SU-DHL-6 (cell line): ENCODE measurements at regions not wholly inside any gene's neighbourhood (a gene's known extent, or its start where the extent isn't known, plus 50 kb on each side); places are given as distances from the start of the nearest gene placed in this dataset.

Experiments used
- H2AFZ ChIP-seq: fragments of 200-600 bp; sonication (generic); 2 replicates; pipeline ENCODE4 v1.6.1; 2014; ENCODE audit warnings: low read depth, mild to moderate bottlenecking, moderate library complexity, mixed read lengths, antibody characterized with exemption, low read length; ENCODE audit not compliant: severe bottlenecking
- H3F3A ChIP-seq: fragments of 200-600 bp; shearing (Covaris generic); 2 replicates; pipeline ENCODE4 v1.6.0; 2016; ENCODE audit warnings: antibody characterized with exemption, mild to moderate bottlenecking; ENCODE audit not compliant: insufficient read depth
- H3K27ac ChIP-seq: fragments of 200-600 bp; sonication (generic); 2 replicates; pipeline ENCODE4 v1.5.1; 2016; ENCODE audit warnings: low read depth, mild to moderate bottlenecking, low read length, moderate library complexity, mixed read lengths
- H3K27me3 ChIP-seq: fragments of 200-600 bp; sonication (generic), shearing (Covaris generic); 2 replicates; pipeline ENCODE4 v1.6.0; 2014; ENCODE audit warnings: mild to moderate bottlenecking, low read length
- H3K36me3 ChIP-seq: fragments of 200-600 bp; sonication (generic); 2 replicates; pipeline ENCODE4 v1.6.1; 2014; ENCODE audit warnings: mild to moderate bottlenecking, low read length, mixed read lengths
- H3K4me2 ChIP-seq: fragments of 300-600, 200-600 bp; shearing (Covaris generic), sonication (generic); 2 replicates; pipeline ENCODE4 v1.6.0; 2014; ENCODE audit warnings: low read length, low read depth, mild to moderate bottlenecking; ENCODE audit not compliant: poor library complexity, severe bottlenecking
- H3K4me3 ChIP-seq: fragments of 200-600 bp; sonication (generic); 2 replicates; pipeline ENCODE4 v1.5.1; 2014; ENCODE audit warnings: antibody characterized with exemption, low read length, mild to moderate bottlenecking, mixed read lengths; ENCODE audit not compliant: insufficient read depth, poor library complexity, severe bottlenecking
- H3K79me2 ChIP-seq: fragments of 200-600 bp; sonication (generic); 2 replicates; pipeline ENCODE4 v1.6.1; 2014; ENCODE audit warnings: mild to moderate bottlenecking, low read length, moderate library complexity; ENCODE audit not compliant: insufficient read depth
- H3K9ac ChIP-seq: fragments of 200-600 bp; sonication (generic); 2 replicates; pipeline ENCODE4 v1.7.0; 2014; ENCODE audit warnings: mild to moderate bottlenecking, low read length
- H3K9me2 ChIP-seq: fragments of 200-600 bp; sonication (generic); replicated peaks from 2 replicates; pipeline ENCODE4 v1.6.1; 2014; ENCODE audit warnings: low read length; ENCODE audit not compliant: insufficient read depth
- H3K9me3 ChIP-seq: fragments of 200-600 bp; sonication (generic); 2 replicates; pipeline ENCODE4 v1.6.1; 2014; ENCODE audit warnings: low read length, mixed read lengths; ENCODE audit not compliant: insufficient read depth
- H4K20me1 ChIP-seq: fragments of 200-600 bp; sonication (generic); 2 replicates; pipeline ENCODE4 v1.6.1; 2014; ENCODE audit warnings: low read depth, mild to moderate bottlenecking, antibody characterized with exemption, low read length, moderate library complexity, mixed read lengths
- EZH2phosphoT487 ChIP-seq: fragments of 200-600 bp; sonication (generic), shearing (Covaris generic); conservative IDR thresholded peaks from 2 replicates; pipeline ENCODE4 v1.6.1; 2018; ENCODE audit warnings: mild to moderate bottlenecking, antibody characterized with exemption, low read length, moderate library complexity, mixed read lengths
- TF ChIP-seq, protein P1 (sequence below): fragments of 200-600 bp; sonication (generic); IDR thresholded peaks from one replicate; pipeline ENCODE4 v1.5.1; 2017; ENCODE audit warnings: antibody characterized with exemption, mild to moderate bottlenecking, low read length, moderate library complexity; ENCODE audit not compliant: insufficient read depth, poor library complexity, severe bottlenecking

DNA sequence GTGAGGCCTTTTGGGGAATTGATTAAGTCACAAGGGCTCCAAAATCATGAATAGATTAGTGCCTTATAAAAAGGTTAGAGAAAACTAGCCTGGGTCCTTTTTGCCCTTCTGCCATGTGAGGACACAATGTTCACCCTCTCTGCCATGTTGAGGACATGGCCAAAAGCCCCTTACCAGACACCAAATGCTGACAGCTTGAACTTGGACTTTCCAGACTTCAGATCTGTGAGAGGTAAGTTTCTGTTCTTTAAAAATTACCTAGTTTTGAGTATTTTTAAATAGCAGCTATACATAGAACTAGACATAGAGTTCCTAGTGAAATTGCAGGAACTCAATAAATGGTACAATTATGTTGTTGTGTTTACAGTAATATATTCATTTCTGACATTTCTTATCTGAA, 1214.4 kb downstream of the ADGRL3 start:
- Histone ChIP-seq H3K9me3 (no peaks in the 10 kb centered on the region), H3K9me2 (no peaks in the 10 kb centered on the region), H3K4me2 (no peak overlapping the region), H2AFZ (no peak overlapping the region), H3K27me3 (no peaks in the 10 kb centered on the region), H3F3A (no peaks in the 10 kb centered on the region), H3K9ac (no peak overlapping the region), H3K4me3 (no peak overlapping the region), H3K79me2 (no peaks in the 10 kb centered on the region), H3K27ac (no peak overlapping the region), H4K20me1 (no peaks in the 10 kb centered on the region), H3K36me3 (no peaks in the 10 kb centered on the region)
- TF ChIP-seq, protein P1, sequence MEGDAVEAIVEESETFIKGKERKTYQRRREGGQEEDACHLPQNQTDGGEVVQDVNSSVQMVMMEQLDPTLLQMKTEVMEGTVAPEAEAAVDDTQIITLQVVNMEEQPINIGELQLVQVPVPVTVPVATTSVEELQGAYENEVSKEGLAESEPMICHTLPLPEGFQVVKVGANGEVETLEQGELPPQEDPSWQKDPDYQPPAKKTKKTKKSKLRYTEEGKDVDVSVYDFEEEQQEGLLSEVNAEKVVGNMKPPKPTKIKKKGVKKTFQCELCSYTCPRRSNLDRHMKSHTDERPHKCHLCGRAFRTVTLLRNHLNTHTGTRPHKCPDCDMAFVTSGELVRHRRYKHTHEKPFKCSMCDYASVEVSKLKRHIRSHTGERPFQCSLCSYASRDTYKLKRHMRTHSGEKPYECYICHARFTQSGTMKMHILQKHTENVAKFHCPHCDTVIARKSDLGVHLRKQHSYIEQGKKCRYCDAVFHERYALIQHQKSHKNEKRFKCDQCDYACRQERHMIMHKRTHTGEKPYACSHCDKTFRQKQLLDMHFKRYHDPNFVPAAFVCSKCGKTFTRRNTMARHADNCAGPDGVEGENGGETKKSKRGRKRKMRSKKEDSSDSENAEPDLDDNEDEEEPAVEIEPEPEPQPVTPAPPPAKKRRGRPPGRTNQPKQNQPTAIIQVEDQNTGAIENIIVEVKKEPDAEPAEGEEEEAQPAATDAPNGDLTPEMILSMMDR = no peak

- no peak overlapping the region for H3K4me3 ChIP-seq
- H2AFZ ChIP-seq = no peak overlapping the region
- no peak overlapping the region for H3K27ac ChIP-seq
These were observed 1210.4 kb downstream of the ADGRL3 start for GRCh38 chr4:62410371-62411003.

DNA sequence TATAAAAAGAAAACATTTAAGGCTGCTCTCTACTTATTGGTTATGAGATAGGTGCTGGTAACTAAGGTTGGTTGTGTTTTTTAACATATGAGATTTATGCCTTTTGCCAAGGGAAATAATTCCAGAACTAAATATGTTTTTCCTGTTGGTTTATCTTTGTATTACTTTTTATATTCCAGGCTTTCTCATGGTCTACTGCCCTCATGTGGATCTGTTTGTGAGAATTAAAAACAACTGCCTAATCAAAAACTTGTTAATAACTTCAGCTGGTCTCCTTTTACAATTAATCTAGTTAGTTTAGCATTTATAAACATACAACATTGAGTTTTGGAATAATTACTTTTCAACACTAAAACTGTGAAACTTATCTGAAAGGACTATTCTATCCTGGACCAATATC, 1208.3 kb downstream of the ADGRL3 start:
- H4K20me1 ChIP-seq = no peaks in the 10 kb centered on the region
- H3K4me3 ChIP-seq = no peak overlapping the region
- no peak overlapping the region for H3K9ac ChIP-seq
- H3K36me3 ChIP-seq = no peaks in the 10 kb centered on the region
- H3K4me2 ChIP-seq = no peak overlapping the region
- H3F3A ChIP-seq = no peaks in the 10 kb centered on the region
- no peak overlapping the region for H3K27ac ChIP-seq
- H3K79me2 ChIP-seq = no peaks in the 10 kb centered on the region
- no peaks in the 10 kb centered on the region for H3K27me3 ChIP-seq
- no peaks in the 10 kb centered on the region for H3K9me3 ChIP-seq
- TF ChIP-seq, protein P1 = no peak
- no peak for TF ChIP-seq EZH2phosphoT487
- H2AFZ ChIP-seq = no peak overlapping the region
- no peaks in the 10 kb centered on the region for H3K9me2 ChIP-seq

More at GRCh38 chr4:62410371-62411003, 1210.4 kb downstream of the ADGRL3 start:
- no peaks in the 10 kb centered on the region for H3F3A ChIP-seq
- no peak overlapping the region for H3K4me2 ChIP-seq
- TF ChIP-seq, protein P1 = no peak
- no peak for TF ChIP-seq EZH2phosphoT487
- no peaks in the 10 kb centered on the region for H3K36me3 ChIP-seq
- H3K79me2 ChIP-seq = no peaks in the 10 kb centered on the region
- no peak overlapping the region for H3K9ac ChIP-seq
- no peaks in the 10 kb centered on the region for H3K9me2 ChIP-seq
- H3K27me3 ChIP-seq = no peaks in the 10 kb centered on the region
- H4K20me1 ChIP-seq = no peaks in the 10 kb centered on the region
- H3K9me3 ChIP-seq = no peaks in the 10 kb centered on the region
